GM11168 (cell line): ENCODE measurements at regions not wholly inside any gene's neighbourhood (a gene's known extent, or its start where the extent isn't known, plus 50 kb on each side); places are given as distances from the start of the nearest gene placed in this dataset.

Experiments
- in situ Hi-C: fragments of 300-500 bp; cut with MboI; formaldehyde crosslinking; loops from one replicate; pipeline ENCODE4 v1.12.0; 2022; ENCODE audit warnings: low sequenced_read_pairs; ENCODE audit not compliant: unreplicated experiment

GRCh38 chr1:200464784-200465400, 55.1 kb upstream of the ZNF281 start:
- in situ Hi-C loops: no loop called here
